LNCAP (cell line): ENCODE measurements at regions not wholly inside any gene's neighbourhood (a gene's known extent, or its start where the extent isn't known, plus 50 kb on each side); places are given as distances from the start of the nearest gene placed in this dataset.
A peak's percentile ranks its signal among the peaks of the same experiment; 100 is the strongest.

Experiments
- TF ChIP-seq, protein P1 (sequence below): fragments of 450-650 bp; IDR thresholded peaks from 2 replicates; pipeline ENCODE4 v1.5.1; 2017; ENCODE audit warnings: mild to moderate bottlenecking

DNA sequence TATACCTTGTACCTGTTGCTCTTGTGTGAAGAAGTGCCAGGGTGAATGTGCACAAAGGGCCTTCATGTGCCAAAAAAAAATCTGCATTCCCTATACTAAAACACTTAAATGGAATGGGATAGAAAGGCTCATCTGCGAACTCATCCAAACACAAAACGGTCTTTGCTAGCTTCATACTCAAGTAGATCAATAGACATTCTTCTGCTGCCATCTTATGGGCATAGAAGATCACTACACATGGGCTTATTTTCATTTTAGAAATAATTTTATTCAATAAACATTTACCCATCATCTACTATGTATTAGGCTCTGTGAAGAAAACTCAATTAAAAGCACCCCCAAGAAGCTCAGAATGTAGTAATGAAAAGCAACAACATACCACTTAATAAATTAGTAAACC lies 693.1 kb downstream of the CDY1 start:
- TF ChIP-seq, protein P1, sequence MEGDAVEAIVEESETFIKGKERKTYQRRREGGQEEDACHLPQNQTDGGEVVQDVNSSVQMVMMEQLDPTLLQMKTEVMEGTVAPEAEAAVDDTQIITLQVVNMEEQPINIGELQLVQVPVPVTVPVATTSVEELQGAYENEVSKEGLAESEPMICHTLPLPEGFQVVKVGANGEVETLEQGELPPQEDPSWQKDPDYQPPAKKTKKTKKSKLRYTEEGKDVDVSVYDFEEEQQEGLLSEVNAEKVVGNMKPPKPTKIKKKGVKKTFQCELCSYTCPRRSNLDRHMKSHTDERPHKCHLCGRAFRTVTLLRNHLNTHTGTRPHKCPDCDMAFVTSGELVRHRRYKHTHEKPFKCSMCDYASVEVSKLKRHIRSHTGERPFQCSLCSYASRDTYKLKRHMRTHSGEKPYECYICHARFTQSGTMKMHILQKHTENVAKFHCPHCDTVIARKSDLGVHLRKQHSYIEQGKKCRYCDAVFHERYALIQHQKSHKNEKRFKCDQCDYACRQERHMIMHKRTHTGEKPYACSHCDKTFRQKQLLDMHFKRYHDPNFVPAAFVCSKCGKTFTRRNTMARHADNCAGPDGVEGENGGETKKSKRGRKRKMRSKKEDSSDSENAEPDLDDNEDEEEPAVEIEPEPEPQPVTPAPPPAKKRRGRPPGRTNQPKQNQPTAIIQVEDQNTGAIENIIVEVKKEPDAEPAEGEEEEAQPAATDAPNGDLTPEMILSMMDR, result peak; percentile 45

DNA sequence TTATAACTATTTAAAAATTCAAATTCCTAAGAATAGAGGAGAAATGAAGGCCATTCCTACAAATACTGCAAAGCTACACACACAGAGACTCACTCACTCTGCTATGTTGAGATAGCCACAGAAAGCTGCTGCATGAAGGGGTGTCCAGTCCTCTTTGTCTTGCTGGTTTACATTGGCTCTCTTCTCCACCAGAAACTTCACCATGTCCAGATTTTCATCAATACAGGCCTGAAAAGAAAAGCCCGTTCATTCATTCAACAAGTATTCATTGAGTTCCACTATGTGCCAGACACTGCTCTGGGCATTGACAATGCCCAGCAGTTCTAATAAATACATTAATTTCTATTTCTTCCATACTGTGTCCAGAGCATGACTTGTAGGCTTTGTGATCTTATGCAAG lies 732.3 kb downstream of the CDY1 start:
- TF ChIP-seq, protein P1, result no peak

DNA sequence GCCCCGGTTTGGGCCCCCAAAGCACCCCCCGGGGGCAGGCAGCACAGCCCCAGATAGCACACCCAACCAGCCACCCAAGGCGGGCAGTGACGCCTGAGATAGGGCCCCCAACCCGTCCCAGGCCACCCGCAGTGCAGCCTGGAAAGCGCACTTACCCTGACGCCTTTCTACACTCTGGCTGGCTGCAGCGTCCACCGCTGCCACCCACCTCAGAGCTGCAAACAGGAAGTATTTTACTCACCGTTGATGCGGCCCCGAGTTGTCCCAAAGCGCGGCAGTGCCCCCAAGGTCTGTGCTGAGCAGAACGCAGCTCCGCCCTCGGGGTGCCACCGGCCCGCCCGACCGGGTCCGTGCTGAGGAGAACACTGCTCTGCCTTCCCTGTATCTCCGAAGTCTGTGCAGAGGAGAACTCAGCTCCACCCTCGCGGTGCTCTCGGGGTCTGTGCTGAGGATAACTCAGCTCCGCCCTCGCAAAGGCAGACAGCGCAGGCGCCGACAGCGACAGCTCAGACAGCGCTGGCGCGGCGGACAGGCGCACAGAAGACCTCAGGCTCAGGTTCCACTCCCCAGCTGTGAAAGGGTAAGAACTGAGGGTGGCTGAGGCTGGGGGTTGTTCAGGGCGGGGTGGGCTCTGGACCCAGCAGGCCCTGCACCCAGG lies 786.9 kb downstream of the CDY1 start:
- TF ChIP-seq, protein P1, result no peak

DNA sequence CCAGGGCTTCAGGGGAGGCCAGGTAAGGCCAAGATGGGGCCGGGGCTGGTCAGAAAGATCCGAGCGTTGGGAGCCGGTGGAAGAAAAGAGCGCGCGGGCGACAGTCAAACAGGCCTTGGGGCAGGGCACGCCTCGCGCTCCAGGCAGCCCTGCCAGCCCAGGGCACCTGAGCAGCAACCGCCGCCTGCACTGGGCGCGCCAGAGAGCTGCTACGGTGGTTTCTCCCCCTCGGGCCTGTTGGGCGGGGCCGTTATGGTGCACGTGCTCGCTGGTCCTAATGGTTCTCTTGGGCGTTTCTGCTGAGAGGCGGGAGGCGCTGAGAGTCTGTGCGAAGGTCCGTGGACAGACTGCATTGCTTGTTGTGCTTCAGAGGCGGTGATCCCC lies 787.4 kb downstream of the CDY1 start:
- TF ChIP-seq, protein P1, result no peak
